RPMI7951 (cell line): ENCODE measurements at regions not wholly inside any gene's neighbourhood (a gene's known extent, or its start where the extent isn't known, plus 50 kb on each side); places are given as distances from the start of the nearest gene placed in this dataset.

Experiments used
- DNase-seq: peaks from one replicate; pipeline ENCODE4 v3.0.0-alpha.2; 2012; ENCODE audit warnings: low read depth

- DNase-seq: peak; percentile 87
These were observed 49.7 kb upstream of the RCC2 start for GRCh38 chr1:17488995-17489767.
